ENCODE measurements at regions not wholly inside any gene's neighbourhood (a gene's known extent, or its start where the extent isn't known, plus 50 kb on each side); places are given as distances from the start of the nearest gene placed in this dataset.
"Not testable (repeated sequence)": the region's sequence is repeated elsewhere in the genome, so short reads cannot be mapped to it uniquely, and the experiment has no call there.

DNA sequence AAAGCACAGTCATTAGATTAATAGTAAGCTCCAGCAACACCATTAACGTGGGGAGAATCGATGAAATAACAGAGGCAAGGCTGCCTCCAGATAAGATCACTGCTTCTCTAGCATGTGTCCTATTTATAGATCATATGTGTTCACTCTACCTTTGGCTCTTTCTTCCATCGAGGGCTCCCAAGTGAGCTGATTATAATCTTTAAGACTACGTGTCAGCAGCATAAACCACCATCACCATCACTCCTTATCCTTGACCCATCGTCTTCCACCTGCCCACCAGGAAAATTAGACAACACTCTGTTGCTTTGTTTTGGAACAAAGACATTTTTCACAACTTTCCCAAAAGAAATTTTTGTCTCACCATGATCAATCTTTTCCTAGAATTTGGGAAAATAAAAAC is 71.2 kb upstream of the CARD11 start:
- H3K4me3 ChIP-seq: no peak overlapping the region
- TF ChIP-seq, protein P1, sequence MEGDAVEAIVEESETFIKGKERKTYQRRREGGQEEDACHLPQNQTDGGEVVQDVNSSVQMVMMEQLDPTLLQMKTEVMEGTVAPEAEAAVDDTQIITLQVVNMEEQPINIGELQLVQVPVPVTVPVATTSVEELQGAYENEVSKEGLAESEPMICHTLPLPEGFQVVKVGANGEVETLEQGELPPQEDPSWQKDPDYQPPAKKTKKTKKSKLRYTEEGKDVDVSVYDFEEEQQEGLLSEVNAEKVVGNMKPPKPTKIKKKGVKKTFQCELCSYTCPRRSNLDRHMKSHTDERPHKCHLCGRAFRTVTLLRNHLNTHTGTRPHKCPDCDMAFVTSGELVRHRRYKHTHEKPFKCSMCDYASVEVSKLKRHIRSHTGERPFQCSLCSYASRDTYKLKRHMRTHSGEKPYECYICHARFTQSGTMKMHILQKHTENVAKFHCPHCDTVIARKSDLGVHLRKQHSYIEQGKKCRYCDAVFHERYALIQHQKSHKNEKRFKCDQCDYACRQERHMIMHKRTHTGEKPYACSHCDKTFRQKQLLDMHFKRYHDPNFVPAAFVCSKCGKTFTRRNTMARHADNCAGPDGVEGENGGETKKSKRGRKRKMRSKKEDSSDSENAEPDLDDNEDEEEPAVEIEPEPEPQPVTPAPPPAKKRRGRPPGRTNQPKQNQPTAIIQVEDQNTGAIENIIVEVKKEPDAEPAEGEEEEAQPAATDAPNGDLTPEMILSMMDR (IDR thresholded peaks at IDR 0.05): no peak
- no peak for DNase-seq
- H3K9me3 ChIP-seq: peaks cover 7% of the 10 kb centered on the region
- H3K4me1 ChIP-seq (ENCODE audit: low read depth): no peaks in the 10 kb centered on the region
- no peaks in the 10 kb centered on the region for H3K36me3 ChIP-seq (ENCODE audit: low read depth)
- no peak for ATAC-seq
- intact Hi-C loops (cut with DNase I, micrococcal nuclease): no loop called here

DNA sequence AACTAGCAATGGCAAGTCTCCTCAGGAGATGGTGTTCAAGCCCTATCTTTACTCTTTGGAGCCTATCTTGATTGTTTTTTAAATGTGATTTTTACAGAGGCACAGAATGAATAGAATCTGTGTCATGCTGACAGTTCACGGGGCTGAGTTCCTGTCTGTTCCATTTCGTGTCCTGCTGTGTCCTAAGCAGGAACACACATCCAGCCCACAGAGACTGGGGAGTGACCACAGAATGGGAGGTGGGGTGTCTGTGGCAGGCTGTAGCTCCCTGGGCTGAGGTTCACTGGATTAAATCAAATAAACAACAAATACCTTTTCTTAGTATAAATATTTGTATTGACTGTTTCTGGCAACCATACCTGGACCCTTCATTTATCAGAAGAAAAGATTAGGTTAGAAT is 73.4 kb upstream of the CARD11 start:
- Histone ChIP-seq H3K4me1 (ENCODE audit: low read depth) (no peaks in the 10 kb centered on the region), H3K9me3 (peaks cover 10% of the 10 kb centered on the region), H3K36me3 (ENCODE audit: low read depth) (no peaks in the 10 kb centered on the region), H3K4me3 (no peak overlapping the region)
- intact Hi-C loops (cut with DNase I, micrococcal nuclease): no loop called here
- DNase-seq: no peak
- ATAC-seq: no peak
- TF ChIP-seq, protein P1 (IDR thresholded peaks at IDR 0.05): no peak

GRCh38 chr7:3117488-3118231 is 74.0 kb upstream of the CARD11 start:
- Histone ChIP-seq H3K4me3 (no peak overlapping the region), H3K4me1 (ENCODE audit: low read depth) (no peaks in the 10 kb centered on the region), H3K9me3 (peaks cover 10% of the 10 kb centered on the region), H3K36me3 (ENCODE audit: low read depth) (no peaks in the 10 kb centered on the region)
- peak in 1 of 3 donors; percentile 20 for DNase-seq
- peak; percentile 22 for ATAC-seq
- intact Hi-C loops (cut with DNase I, micrococcal nuclease): no loop called here
- TF ChIP-seq, protein P1 (IDR thresholded peaks at IDR 0.05): no peak

DNA sequence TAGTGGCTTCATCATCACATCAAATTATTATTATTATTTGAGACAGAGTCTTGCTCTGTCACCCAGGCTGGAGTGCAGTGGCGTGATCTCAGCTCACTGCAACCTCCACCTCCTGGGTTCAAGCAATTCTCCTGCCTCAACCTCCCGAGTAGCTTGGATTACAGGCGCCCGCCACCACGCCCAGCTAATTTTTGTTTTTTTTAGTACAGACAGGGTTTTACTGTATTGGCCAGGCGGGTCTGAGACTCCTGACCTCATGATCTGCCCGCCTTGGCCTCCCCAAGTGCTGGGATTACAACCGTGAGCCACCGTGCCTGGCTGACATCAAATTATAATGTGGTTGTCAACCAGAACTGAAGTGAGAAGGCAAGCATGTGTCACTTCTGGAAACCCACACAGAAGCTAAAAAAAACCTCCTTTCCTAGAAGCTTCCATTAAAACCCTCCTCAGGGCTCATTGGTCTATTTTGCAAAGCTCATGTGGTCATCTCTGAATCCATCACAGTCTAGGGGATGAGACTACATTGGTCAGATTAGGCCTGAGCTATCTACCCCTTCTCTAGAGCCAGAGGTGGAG is 75.8 kb upstream of the CARD11 start:
- H3K4me3 ChIP-seq; intact Hi-C loops (cut with DNase I, micrococcal nuclease); H3K36me3 ChIP-seq (ENCODE audit: low read depth); H3K9me3 ChIP-seq; DNase-seq; H3K4me1 ChIP-seq (ENCODE audit: low read depth); ATAC-seq: not testable (repeated sequence)

DNA sequence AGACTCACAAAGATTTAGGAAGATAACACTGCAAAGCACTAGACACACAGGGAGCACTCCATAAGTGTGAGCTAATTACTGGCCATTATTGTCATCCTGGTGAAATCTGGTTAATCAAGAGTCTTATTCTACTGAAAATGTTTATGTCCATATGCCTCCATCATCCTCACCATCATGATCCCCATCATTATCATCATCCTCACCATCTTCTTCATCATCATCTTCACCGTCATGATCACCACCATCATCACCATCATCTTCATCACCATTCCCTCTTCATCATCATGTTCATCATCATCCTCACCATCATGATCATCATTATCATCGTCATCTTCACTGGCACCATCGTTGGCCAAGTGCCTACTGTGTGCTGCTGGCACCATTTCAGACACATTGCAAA is 76.3 kb upstream of the CARD11 start:
- TF ChIP-seq, protein P1 (IDR thresholded peaks at IDR 0.05): no peak
- ATAC-seq (no peak), DNase-seq (no peak)
- intact Hi-C loops (cut with DNase I, micrococcal nuclease): no loop called here
- no peak overlapping the region for H3K4me3 ChIP-seq
- H3K9me3 ChIP-seq: peaks cover 3% of the 10 kb centered on the region
- H3K4me1 ChIP-seq (ENCODE audit: low read depth): no peaks in the 10 kb centered on the region
- H3K36me3 ChIP-seq (ENCODE audit: low read depth): no peaks in the 10 kb centered on the region

DNA sequence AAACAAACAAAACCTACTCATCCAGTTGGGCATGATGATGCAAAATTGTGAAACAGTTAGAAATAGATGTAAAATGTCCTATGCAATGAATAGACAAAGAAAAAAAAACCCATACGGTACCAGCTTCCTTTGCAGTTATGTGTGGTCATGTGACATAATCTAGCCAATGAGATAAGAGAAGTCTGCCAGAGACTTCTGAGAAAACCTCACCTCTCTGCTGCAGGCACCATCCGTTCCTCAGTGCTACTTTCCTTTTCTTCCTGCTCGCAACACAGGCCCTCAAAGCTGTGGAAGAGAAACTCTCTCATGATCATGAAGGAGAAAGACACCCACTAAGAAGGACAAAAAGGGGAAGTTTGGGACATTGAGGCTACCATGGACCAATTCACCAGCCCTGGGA is 76.8 kb upstream of the CARD11 start:
- Histone ChIP-seq H3K4me1 (ENCODE audit: low read depth) (no peaks in the 10 kb centered on the region), H3K36me3 (ENCODE audit: low read depth) (no peaks in the 10 kb centered on the region), H3K4me3 (no peak overlapping the region), H3K9me3 (peaks cover 3% of the 10 kb centered on the region)
- TF ChIP-seq, protein P1 (IDR thresholded peaks at IDR 0.05): no peak
- DNase-seq: no peak
- intact Hi-C loops (cut with DNase I, micrococcal nuclease): no loop called here
- peak; percentile 35 for ATAC-seq

Measured in mucosa of descending colon (tissue), 3 donors.